ENCODE measurements at regions not wholly inside any gene's neighbourhood (a gene's known extent, or its start where the extent isn't known, plus 50 kb on each side); places are given as distances from the start of the nearest gene placed in this dataset.

DNA sequence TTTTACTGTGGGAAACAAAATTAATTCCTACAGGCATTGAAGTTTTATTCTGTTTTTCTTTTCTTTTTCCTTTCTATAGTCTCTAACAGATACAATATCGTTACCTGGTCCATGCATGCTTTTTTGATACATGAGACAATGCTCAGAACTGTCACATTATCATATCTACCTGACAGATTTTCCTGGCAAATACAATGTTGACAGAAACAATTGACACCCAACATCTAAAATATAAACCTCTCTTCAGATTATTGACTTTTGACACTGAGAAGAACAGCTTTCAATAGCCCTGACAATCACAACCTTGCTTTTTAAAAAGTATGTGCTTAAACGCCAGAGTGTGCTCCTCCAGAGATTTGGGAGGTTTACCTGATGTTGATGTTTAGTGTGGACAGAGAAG, 2334.6 kb upstream of the WWC1 start:
- TF ChIP-seq CTCF (IDR thresholded peaks at IDR 0.05): no peak
- TF ChIP-seq POLR2A (IDR thresholded peaks at IDR 0.05): no peak
